ENCODE measurements at regions not wholly inside any gene's neighbourhood (a gene's known extent, or its start where the extent isn't known, plus 50 kb on each side); places are given as distances from the start of the nearest gene placed in this dataset.

DNA sequence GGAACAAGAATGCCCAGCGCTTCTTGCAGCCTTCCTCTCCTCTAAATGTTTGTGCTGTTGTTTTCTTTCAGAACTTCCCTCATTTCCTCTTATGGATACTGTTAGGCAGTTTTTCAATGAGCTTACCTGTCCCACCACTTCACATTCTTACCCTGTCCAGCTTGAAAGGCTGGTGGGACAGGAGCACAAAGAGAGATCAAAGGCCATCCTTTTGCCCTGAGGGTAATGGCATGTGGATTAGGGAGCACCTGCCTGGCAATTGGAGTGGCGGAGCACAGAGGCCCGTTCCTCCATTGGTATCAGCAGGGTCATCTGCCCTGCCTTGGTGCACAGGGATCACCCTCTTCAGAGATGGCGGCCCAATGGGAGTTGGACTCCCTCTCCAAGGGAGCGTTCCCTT, 170.1 kb upstream of the UBE3A start:
- TF ChIP-seq, protein P1, sequence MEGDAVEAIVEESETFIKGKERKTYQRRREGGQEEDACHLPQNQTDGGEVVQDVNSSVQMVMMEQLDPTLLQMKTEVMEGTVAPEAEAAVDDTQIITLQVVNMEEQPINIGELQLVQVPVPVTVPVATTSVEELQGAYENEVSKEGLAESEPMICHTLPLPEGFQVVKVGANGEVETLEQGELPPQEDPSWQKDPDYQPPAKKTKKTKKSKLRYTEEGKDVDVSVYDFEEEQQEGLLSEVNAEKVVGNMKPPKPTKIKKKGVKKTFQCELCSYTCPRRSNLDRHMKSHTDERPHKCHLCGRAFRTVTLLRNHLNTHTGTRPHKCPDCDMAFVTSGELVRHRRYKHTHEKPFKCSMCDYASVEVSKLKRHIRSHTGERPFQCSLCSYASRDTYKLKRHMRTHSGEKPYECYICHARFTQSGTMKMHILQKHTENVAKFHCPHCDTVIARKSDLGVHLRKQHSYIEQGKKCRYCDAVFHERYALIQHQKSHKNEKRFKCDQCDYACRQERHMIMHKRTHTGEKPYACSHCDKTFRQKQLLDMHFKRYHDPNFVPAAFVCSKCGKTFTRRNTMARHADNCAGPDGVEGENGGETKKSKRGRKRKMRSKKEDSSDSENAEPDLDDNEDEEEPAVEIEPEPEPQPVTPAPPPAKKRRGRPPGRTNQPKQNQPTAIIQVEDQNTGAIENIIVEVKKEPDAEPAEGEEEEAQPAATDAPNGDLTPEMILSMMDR (IDR thresholded peaks at IDR 0.05) = no peak
- no peak overlapping the region for H3K9ac ChIP-seq
- H3K27ac ChIP-seq = no peak overlapping the region
- no peaks in the 10 kb centered on the region for H3K27me3 ChIP-seq (ENCODE audit: control insufficient read depth, insufficient read depth, low read length)
- H2AFZ ChIP-seq = no peak overlapping the region
- H3K79me2 ChIP-seq = no peaks in the 10 kb centered on the region
- no peak overlapping the region for H3K4me2 ChIP-seq (ENCODE audit: low read length)
- no peaks in the 10 kb centered on the region for H3K36me3 ChIP-seq (ENCODE audit: control insufficient read depth, insufficient read depth, low read length)
- no peak overlapping the region for H3K4me3 ChIP-seq (ENCODE audit: low read depth, low read length)
- peaks cover 14% of the 10 kb centered on the region for H3K4me1 ChIP-seq
- no peaks in the 10 kb centered on the region for H3K9me3 ChIP-seq (ENCODE audit: control insufficient read depth, low read length)

DNA sequence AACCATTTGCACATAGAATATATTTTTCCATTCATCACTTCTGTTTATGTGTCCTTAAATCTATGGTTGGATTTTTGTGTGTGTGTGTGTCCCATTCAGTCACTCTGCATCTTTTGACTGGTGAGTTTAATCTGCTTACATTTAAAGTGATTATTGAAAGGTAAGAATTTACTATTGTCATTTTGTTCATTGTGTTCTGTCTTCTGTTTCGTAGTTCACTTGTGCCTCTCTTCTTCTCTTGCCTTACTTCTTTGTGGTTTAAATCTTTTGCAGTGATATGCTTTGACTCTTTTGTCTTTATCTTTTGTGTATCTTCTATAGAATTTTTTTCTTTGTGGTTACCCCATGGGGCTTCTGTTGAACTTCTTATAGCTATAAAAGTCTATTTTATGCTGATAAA, 166.3 kb upstream of the UBE3A start:
- no peaks in the 10 kb centered on the region for H3K36me3 ChIP-seq (ENCODE audit: control insufficient read depth, insufficient read depth, low read length)
- no peaks in the 10 kb centered on the region for H3K9me3 ChIP-seq (ENCODE audit: control insufficient read depth, low read length)
- TF ChIP-seq, protein P1 (IDR thresholded peaks at IDR 0.05) = no peak
- no peak overlapping the region for H3K4me2 ChIP-seq (ENCODE audit: low read length)
- H3K27ac ChIP-seq = no peak overlapping the region
- no peak overlapping the region for H3K9ac ChIP-seq
- H2AFZ ChIP-seq = no peak overlapping the region
- no peaks in the 10 kb centered on the region for H3K27me3 ChIP-seq (ENCODE audit: control insufficient read depth, insufficient read depth, low read length)
- H3K4me1 ChIP-seq = no peaks in the 10 kb centered on the region
- H3K79me2 ChIP-seq = no peaks in the 10 kb centered on the region
- H3K4me3 ChIP-seq (ENCODE audit: low read depth, low read length) = no peak overlapping the region

DNA sequence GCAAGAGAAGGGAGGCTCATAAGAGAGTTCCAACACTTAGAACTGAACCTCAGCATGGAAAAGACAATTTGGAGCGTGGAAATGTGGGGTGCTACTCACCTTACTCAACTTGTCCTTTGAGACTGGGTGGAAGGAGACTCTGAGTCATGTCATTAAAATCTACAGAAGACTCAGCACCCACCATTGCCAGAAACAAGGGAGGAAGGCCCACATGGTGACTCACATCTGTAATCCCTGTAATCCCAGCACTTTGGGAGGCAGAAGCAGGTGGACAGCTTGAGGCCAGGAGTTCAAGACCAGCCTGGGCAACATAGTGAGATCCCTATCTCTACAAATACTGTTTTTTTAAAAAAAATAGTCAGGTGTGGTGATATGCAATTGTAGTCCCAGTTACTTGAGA, 161.9 kb upstream of the UBE3A start:
- no peak overlapping the region for H3K4me3 ChIP-seq (ENCODE audit: low read depth, low read length)
- H3K9ac ChIP-seq = no peak overlapping the region
- no peak overlapping the region for H3K4me2 ChIP-seq (ENCODE audit: low read length)
- peaks cover 3% of the 10 kb centered on the region for H3K4me1 ChIP-seq
- H3K27me3 ChIP-seq (ENCODE audit: control insufficient read depth, insufficient read depth, low read length) = no peaks in the 10 kb centered on the region
- no peaks in the 10 kb centered on the region for H3K79me2 ChIP-seq
- no peak overlapping the region for H3K27ac ChIP-seq
- no peak overlapping the region for H2AFZ ChIP-seq
- H3K36me3 ChIP-seq (ENCODE audit: control insufficient read depth, insufficient read depth, low read length) = no peaks in the 10 kb centered on the region
- no peaks in the 10 kb centered on the region for H3K9me3 ChIP-seq (ENCODE audit: control insufficient read depth, low read length)
- TF ChIP-seq, protein P1 (IDR thresholded peaks at IDR 0.05) = no peak

DNA sequence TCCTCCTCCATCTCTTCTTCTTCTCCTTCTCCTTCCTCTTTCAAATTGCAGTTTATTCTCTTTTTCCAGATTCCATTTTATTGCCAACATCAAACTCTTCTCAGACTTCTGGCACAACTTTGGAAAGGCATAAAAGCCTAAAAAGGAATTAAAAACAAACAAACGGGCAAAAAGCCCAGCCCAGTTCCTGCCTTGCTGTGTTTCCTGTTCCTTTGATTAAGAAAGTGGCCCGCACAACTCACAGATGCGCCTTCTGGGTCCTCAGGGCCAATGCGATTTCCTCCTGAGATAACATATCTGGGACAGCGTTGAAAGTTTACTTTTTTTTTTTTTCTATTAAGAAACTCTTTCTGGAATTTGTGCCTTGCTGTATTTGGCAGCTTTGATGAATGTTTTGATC, 158.7 kb upstream of the UBE3A start:
- peaks cover 3% of the 10 kb centered on the region for H3K4me1 ChIP-seq
- no peaks in the 10 kb centered on the region for H3K27me3 ChIP-seq (ENCODE audit: control insufficient read depth, insufficient read depth, low read length)
- peak overlapping the region; percentile 21 for H3K27ac ChIP-seq
- H3K79me2 ChIP-seq = no peaks in the 10 kb centered on the region
- H2AFZ ChIP-seq = peak overlapping the region; percentile 38
- peak overlapping the region; percentile 6 for H3K4me2 ChIP-seq (ENCODE audit: low read length)
- H3K4me3 ChIP-seq (ENCODE audit: low read depth, low read length) = no peak overlapping the region
- H3K36me3 ChIP-seq (ENCODE audit: control insufficient read depth, insufficient read depth, low read length) = no peaks in the 10 kb centered on the region
- H3K9me3 ChIP-seq (ENCODE audit: control insufficient read depth, low read length) = no peaks in the 10 kb centered on the region
- no peak overlapping the region for H3K9ac ChIP-seq
- TF ChIP-seq, protein P1 (IDR thresholded peaks at IDR 0.05) = no peak
